GM23338 (cell line): ENCODE measurements at regions not wholly inside any gene's neighbourhood (a gene's known extent, or its start where the extent isn't known, plus 50 kb on each side); places are given as distances from the start of the nearest gene placed in this dataset.

Experiments
- ATAC-seq: fragments of 200-7000 bp; cut with Tn5 transposase; 3 replicates; pipeline ENCODE4 v1.9.1; 2020
- DNase-seq: peaks from one replicate; pipeline ENCODE4 v3.0.0-alpha.2; 2015; ENCODE audit warnings: low spot score
- H2AFZ ChIP-seq: fragments of 200-600 bp; sonication (generic); 2 replicates; pipeline ENCODE4 v1.8.0; 2016; ENCODE audit warnings: antibody characterized with exemption, mild to moderate bottlenecking, moderate library complexity
- H3F3A ChIP-seq: fragments of 200-600 bp; sonication (generic); replicated peaks from 2 replicates; pipeline ENCODE4 v1.8.0; 2017; ENCODE audit warnings: antibody characterized with exemption, mixed run types, low read depth
- H3K27ac ChIP-seq: fragments of 200-600 bp; sonication (generic); 2 replicates; pipeline ENCODE4 v1.6.1; 2016; ENCODE audit warnings: low read depth
- H3K27me3 ChIP-seq: fragments of 200-600 bp; sonication (generic); 2 replicates; pipeline ENCODE4 v1.8.0; 2016; ENCODE audit warnings: mild to moderate bottlenecking, mixed run types, moderate library complexity; ENCODE audit not compliant: insufficient read depth
- H3K36me3 ChIP-seq: fragments of 200-600 bp; sonication (generic); 2 replicates; pipeline ENCODE4 v1.8.0; 2016; ENCODE audit warnings: mild to moderate bottlenecking; ENCODE audit not compliant: insufficient read depth
- H3K4me1 ChIP-seq: fragments of 200-600 bp; sonication (generic); 2 replicates; pipeline ENCODE4 v1.8.0; 2016; ENCODE audit warnings: mild to moderate bottlenecking, moderate library complexity; ENCODE audit not compliant: insufficient read depth
- H3K4me2 ChIP-seq: fragments of 200-600 bp; sonication (generic); 2 replicates; pipeline ENCODE4 v1.7.1; 2017; ENCODE audit warnings: mixed run types
- H3K4me3 ChIP-seq: fragments of 200-600 bp; sonication (generic); 2 replicates; pipeline ENCODE4 v1.6.1; 2016; ENCODE audit warnings: mixed run types
- H3K79me2 ChIP-seq: fragments of 200-600 bp; sonication (generic); replicated peaks from 2 replicates; pipeline ENCODE4 v1.8.0; 2017; ENCODE audit warnings: mild to moderate bottlenecking; ENCODE audit not compliant: insufficient read depth
- H3K9me2 ChIP-seq: fragments of 200-600 bp; sonication (generic); 2 replicates; pipeline ENCODE4 v1.8.0; 2017; ENCODE audit not compliant: insufficient read depth
- H4K20me1 ChIP-seq: fragments of 200-600 bp; sonication (generic); replicated peaks from 2 replicates; pipeline ENCODE4 v1.8.0; 2017; ENCODE audit warnings: mild to moderate bottlenecking; ENCODE audit not compliant: insufficient read depth
- H3K27ac Mint-ChIP-seq: 2 replicates; pipeline ENCODE4 v1.8.0; 2020; ENCODE audit warnings: inconsistent platforms, mild to moderate bottlenecking, moderate library complexity, mixed read lengths
- H3K27me3 Mint-ChIP-seq: 3 replicates; pipeline ENCODE4 v1.8.0; 2022; ENCODE audit warnings: low read depth, mild to moderate bottlenecking, moderate library complexity, mixed read lengths, inconsistent platforms; ENCODE audit not compliant: insufficient read depth, poor library complexity
- H3K36me3 Mint-ChIP-seq: 3 replicates; pipeline ENCODE4 v1.8.0; 2021; ENCODE audit warnings: low read depth, mild to moderate bottlenecking, inconsistent platforms, moderate library complexity, mixed read lengths
- H3K4me1 Mint-ChIP-seq: 3 replicates; pipeline ENCODE4 v1.8.0; 2020; ENCODE audit warnings: mild to moderate bottlenecking, inconsistent platforms, mixed read lengths
- H3K4me3 Mint-ChIP-seq: 3 replicates; pipeline ENCODE4 v1.8.0; 2021; ENCODE audit warnings: moderate library complexity, mild to moderate bottlenecking, inconsistent platforms, mixed read lengths
- H3K9me3 Mint-ChIP-seq: 3 replicates; pipeline ENCODE4 v1.8.0; 2020; ENCODE audit warnings: moderate library complexity, mild to moderate bottlenecking, inconsistent platforms, mixed read lengths
- CREB1 ChIP-seq: fragments of 250-450 bp; sonication (Bioruptor Pico); IDR thresholded peaks from 2 replicates; pipeline ENCODE4 v1.5.0; 2020; ENCODE audit warnings: low read depth, mild to moderate bottlenecking, moderate library complexity
- EZH2 ChIP-seq: fragments of 200-600 bp; sonication (generic); IDR thresholded peaks from one replicate; pipeline ENCODE4 v1.8.0; 2017; ENCODE audit warnings: antibody characterized with exemption, mild to moderate bottlenecking, low read depth; ENCODE audit not compliant: unreplicated experiment
- EZH2phosphoT487 ChIP-seq: fragments of 200-600 bp; sonication (generic); IDR thresholded peaks from one replicate; pipeline ENCODE4 v1.8.1; 2018; ENCODE audit warnings: antibody characterized with exemption; ENCODE audit not compliant: unreplicated experiment
- JUNB ChIP-seq: IDR thresholded peaks from one replicate; pipeline ENCODE4 v1.6.1; 2016; ENCODE audit warnings: antibody characterized with exemption; ENCODE audit not compliant: unreplicated experiment
- NANOG ChIP-seq: IDR thresholded peaks from 2 replicates; pipeline ENCODE4 v1.6.1; 2016; ENCODE audit warnings: antibody characterized with exemption, borderline replicate concordance
- POLR2AphosphoS5 ChIP-seq: IDR thresholded peaks from 2 replicates; pipeline ENCODE4 v1.6.1; 2016; ENCODE audit warnings: antibody characterized with exemption, low read depth
- STAT1 ChIP-seq: IDR thresholded peaks from one replicate; pipeline ENCODE4 v1.6.1; 2016; ENCODE audit warnings: antibody characterized with exemption; ENCODE audit not compliant: unreplicated experiment
- ZNF114 ChIP-seq: fragments of 250-450 bp; sonication (Bioruptor Pico); IDR thresholded peaks from 2 replicates; pipeline ENCODE4 v1.5.0; 2020; ENCODE audit warnings: mild to moderate bottlenecking, moderate library complexity
- ZNF331 ChIP-seq: fragments of 250-450 bp; sonication (Bioruptor Pico); IDR thresholded peaks from 2 replicates; pipeline ENCODE4 v1.5.0; 2020; ENCODE audit warnings: low read depth, mild to moderate bottlenecking, moderate library complexity
- TF ChIP-seq, protein P1 (sequence below), 2 experiments: fragments of 200-600 bp in 1 of 2; sonication (generic) in 1 of 2; conservative IDR thresholded peaks; 2 replicates each; pipeline versions ENCODE4 v1.5.1 to v1.6.1; 2016 to 2017; ENCODE audit warnings: antibody characterized with exemption in 2 of 2, low read depth in 2 of 2, mild to moderate bottlenecking in 2 of 2, moderate library complexity in 1 of 2
- TF ChIP-seq, protein P2 (sequence below): IDR thresholded peaks from one replicate; pipeline ENCODE4 v1.6.1; 2018; ENCODE audit warnings: antibody characterized with exemption; ENCODE audit not compliant: unreplicated experiment
- TF ChIP-seq, protein P3 (sequence below): fragments of 250-450 bp; sonication (Bioruptor Pico); IDR thresholded peaks from 2 replicates; pipeline ENCODE4 v1.5.0; 2020; ENCODE audit warnings: mild to moderate bottlenecking, moderate library complexity

DNA sequence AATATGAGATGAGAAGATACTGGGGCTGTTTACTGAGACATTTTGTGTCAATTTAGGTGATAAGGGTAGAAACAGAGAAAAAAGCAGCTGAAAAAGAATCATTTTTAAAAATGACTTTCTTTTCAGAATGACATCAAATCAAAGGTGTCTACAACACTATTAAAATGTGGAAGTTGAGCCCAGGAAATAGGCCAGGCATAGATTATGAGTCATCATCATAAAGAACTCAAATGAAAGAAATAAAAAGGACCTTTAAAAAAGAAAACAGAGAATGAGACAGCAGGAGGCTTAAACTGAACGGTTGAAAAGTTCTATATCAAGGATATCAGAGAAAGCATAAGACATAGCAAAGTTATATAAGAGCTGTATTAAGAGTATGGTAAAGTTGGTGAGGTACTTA is 442.5 kb downstream of the CNTN6 start (continued):
- TF ChIP-seq, protein P1, sequence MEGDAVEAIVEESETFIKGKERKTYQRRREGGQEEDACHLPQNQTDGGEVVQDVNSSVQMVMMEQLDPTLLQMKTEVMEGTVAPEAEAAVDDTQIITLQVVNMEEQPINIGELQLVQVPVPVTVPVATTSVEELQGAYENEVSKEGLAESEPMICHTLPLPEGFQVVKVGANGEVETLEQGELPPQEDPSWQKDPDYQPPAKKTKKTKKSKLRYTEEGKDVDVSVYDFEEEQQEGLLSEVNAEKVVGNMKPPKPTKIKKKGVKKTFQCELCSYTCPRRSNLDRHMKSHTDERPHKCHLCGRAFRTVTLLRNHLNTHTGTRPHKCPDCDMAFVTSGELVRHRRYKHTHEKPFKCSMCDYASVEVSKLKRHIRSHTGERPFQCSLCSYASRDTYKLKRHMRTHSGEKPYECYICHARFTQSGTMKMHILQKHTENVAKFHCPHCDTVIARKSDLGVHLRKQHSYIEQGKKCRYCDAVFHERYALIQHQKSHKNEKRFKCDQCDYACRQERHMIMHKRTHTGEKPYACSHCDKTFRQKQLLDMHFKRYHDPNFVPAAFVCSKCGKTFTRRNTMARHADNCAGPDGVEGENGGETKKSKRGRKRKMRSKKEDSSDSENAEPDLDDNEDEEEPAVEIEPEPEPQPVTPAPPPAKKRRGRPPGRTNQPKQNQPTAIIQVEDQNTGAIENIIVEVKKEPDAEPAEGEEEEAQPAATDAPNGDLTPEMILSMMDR (conservative IDR thresholded peaks at IDR 0.05; ENCODE audit: low read depth in 2 of 2), result no peak
- no peak for TF ChIP-seq JUNB
- no peak for TF ChIP-seq ZNF114 (CRISPR knock-in tag)
- no peak for TF ChIP-seq POLR2AphosphoS5
- TF ChIP-seq NANOG, result no peak
- TF ChIP-seq EZH2, result no peak

DNA sequence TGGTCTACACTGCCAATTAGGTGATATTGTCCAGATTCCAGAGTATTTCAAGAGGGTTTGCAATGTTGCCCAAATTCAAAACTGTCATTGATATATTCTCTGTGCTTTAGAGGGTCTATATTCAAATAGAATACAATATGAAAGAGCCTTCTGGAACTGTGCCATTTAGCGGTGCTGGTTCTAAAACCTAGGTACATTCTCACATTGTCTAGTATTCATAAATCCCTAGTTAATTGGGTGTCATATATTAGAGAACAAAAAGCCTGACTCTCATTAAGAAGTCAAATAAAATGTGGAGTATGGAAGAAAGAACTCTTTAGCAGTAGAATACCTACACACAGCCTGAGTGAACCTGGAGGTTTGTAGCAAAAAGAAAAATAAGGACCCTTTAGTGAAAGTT is 447.9 kb downstream of the CNTN6 start:
- H3K4me3 Mint-ChIP-seq, result no peak overlapping the region
- no peak overlapping the region for H3K4me2 ChIP-seq
- peaks cover 9% of the 10 kb centered on the region; the same call in 1 of the 2 replicates for H3K36me3 ChIP-seq
- H3K27ac ChIP-seq, result no peak overlapping the region
- H3K9me3 Mint-ChIP-seq, result peaks cover 89% of the 10 kb centered on the region
- H3K27ac Mint-ChIP-seq, result no peak overlapping the region
- H3F3A ChIP-seq, result no peaks in the 10 kb centered on the region
- DNase-seq (no peak), ATAC-seq (no peak)
- peaks cover 8% of the 10 kb centered on the region for H3K9me2 ChIP-seq
- H3K27me3 ChIP-seq, result no peaks in the 10 kb centered on the region
- no peak overlapping the region for H3K4me3 ChIP-seq
- peaks cover 19% of the 10 kb centered on the region; the same call in 2 of the 3 replicates for H3K36me3 Mint-ChIP-seq
- H3K4me1 ChIP-seq, result no peaks in the 10 kb centered on the region
- no peak overlapping the region for H2AFZ ChIP-seq
- H3K79me2 ChIP-seq, result no peaks in the 10 kb centered on the region
- no peaks in the 10 kb centered on the region for H4K20me1 ChIP-seq
- H3K4me1 Mint-ChIP-seq, result no peaks in the 10 kb centered on the region
- no peaks in the 10 kb centered on the region for H3K27me3 Mint-ChIP-seq
- TF ChIP-seq, protein P1 (conservative IDR thresholded peaks at IDR 0.05; ENCODE audit: low read depth in 2 of 2), result no peak
- TF ChIP-seq NANOG (no peak), STAT1 (no peak), EZH2phosphoT487 (no peak), EZH2 (no peak), ZNF331 (no peak), CREB1 (CRISPR knock-in tag) (no peak), POLR2AphosphoS5 (no peak)
- TF ChIP-seq, protein P2, sequence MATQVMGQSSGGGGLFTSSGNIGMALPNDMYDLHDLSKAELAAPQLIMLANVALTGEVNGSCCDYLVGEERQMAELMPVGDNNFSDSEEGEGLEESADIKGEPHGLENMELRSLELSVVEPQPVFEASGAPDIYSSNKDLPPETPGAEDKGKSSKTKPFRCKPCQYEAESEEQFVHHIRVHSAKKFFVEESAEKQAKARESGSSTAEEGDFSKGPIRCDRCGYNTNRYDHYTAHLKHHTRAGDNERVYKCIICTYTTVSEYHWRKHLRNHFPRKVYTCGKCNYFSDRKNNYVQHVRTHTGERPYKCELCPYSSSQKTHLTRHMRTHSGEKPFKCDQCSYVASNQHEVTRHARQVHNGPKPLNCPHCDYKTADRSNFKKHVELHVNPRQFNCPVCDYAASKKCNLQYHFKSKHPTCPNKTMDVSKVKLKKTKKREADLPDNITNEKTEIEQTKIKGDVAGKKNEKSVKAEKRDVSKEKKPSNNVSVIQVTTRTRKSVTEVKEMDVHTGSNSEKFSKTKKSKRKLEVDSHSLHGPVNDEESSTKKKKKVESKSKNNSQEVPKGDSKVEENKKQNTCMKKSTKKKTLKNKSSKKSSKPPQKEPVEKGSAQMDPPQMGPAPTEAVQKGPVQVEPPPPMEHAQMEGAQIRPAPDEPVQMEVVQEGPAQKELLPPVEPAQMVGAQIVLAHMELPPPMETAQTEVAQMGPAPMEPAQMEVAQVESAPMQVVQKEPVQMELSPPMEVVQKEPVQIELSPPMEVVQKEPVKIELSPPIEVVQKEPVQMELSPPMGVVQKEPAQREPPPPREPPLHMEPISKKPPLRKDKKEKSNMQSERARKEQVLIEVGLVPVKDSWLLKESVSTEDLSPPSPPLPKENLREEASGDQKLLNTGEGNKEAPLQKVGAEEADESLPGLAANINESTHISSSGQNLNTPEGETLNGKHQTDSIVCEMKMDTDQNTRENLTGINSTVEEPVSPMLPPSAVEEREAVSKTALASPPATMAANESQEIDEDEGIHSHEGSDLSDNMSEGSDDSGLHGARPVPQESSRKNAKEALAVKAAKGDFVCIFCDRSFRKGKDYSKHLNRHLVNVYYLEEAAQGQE, result no peak
- TF ChIP-seq, protein P3, sequence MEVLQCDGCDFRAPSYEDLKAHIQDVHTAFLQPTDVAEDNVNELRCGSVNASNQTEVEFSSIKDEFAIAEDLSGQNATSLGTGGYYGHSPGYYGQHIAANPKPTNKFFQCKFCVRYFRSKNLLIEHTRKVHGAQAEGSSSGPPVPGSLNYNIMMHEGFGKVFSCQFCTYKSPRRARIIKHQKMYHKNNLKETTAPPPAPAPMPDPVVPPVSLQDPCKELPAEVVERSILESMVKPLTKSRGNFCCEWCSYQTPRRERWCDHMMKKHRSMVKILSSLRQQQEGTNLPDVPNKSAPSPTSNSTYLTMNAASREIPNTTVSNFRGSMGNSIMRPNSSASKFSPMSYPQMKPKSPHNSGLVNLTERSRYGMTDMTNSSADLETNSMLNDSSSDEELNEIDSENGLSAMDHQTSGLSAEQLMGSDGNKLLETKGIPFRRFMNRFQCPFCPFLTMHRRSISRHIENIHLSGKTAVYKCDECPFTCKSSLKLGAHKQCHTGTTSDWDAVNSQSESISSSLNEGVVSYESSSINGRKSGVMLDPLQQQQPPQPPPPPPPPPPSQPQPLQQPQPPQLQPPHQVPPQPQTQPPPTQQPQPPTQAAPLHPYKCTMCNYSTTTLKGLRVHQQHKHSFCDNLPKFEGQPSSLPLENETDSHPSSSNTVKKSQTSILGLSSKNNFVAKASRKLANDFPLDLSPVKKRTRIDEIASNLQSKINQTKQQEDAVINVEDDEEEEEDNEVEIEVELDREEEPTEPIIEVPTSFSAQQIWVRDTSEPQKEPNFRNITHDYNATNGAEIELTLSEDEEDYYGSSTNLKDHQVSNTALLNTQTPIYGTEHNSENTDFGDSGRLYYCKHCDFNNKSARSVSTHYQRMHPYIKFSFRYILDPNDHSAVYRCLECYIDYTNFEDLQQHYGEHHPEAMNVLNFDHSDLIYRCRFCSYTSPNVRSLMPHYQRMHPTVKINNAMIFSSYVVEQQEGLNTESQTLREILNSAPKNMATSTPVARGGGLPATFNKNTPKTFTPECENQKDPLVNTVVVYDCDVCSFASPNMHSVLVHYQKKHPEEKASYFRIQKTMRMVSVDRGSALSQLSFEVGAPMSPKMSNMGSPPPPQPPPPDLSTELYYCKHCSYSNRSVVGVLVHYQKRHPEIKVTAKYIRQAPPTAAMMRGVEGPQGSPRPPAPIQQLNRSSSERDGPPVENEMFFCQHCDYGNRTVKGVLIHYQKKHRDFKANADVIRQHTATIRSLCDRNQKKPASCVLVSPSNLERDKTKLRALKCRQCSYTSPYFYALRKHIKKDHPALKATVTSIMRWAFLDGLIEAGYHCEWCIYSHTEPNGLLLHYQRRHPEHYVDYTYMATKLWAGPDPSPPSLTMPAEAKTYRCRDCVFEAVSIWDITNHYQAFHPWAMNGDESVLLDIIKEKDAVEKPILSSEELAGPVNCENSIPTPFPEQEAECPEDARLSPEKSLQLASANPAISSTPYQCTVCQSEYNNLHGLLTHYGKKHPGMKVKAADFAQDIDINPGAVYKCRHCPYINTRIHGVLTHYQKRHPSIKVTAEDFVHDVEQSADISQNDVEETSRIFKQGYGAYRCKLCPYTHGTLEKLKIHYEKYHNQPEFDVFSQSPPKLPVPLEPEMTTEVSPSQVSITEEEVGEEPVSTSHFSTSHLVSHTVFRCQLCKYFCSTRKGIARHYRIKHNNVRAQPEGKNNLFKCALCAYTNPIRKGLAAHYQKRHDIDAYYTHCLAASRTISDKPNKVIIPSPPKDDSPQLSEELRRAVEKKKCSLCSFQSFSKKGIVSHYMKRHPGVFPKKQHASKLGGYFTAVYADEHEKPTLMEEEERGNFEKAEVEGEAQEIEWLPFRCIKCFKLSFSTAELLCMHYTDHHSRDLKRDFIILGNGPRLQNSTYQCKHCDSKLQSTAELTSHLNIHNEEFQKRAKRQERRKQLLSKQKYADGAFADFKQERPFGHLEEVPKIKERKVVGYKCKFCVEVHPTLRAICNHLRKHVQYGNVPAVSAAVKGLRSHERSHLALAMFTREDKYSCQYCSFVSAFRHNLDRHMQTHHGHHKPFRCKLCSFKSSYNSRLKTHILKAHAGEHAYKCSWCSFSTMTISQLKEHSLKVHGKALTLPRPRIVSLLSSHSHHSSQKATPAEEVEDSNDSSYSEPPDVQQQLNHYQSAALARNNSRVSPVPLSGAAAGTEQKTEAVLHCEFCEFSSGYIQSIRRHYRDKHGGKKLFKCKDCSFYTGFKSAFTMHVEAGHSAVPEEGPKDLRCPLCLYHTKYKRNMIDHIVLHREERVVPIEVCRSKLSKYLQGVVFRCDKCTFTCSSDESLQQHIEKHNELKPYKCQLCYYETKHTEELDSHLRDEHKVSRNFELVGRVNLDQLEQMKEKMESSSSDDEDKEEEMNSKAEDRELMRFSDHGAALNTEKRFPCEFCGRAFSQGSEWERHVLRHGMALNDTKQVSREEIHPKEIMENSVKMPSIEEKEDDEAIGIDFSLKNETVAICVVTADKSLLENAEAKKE (CRISPR knock-in tag), result no peak
